GM23338 (cell line): ENCODE measurements at regions not wholly inside any gene's neighbourhood (a gene's known extent, or its start where the extent isn't known, plus 50 kb on each side); places are given as distances from the start of the nearest gene placed in this dataset.

Experiments
- ATAC-seq: fragments of 200-7000 bp; cut with Tn5 transposase; 3 replicates; pipeline ENCODE4 v1.9.1; 2020
- DNase-seq: peaks from one replicate; pipeline ENCODE4 v3.0.0-alpha.2; 2015; ENCODE audit warnings: low spot score
- H2AFZ ChIP-seq: fragments of 200-600 bp; sonication (generic); 2 replicates; pipeline ENCODE4 v1.8.0; 2016; ENCODE audit warnings: antibody characterized with exemption, mild to moderate bottlenecking, moderate library complexity
- H3F3A ChIP-seq: fragments of 200-600 bp; sonication (generic); replicated peaks from 2 replicates; pipeline ENCODE4 v1.8.0; 2017; ENCODE audit warnings: antibody characterized with exemption, mixed run types, low read depth
- H3K27ac ChIP-seq: fragments of 200-600 bp; sonication (generic); 2 replicates; pipeline ENCODE4 v1.6.1; 2016; ENCODE audit warnings: low read depth
- H3K27me3 ChIP-seq: fragments of 200-600 bp; sonication (generic); 2 replicates; pipeline ENCODE4 v1.8.0; 2016; ENCODE audit warnings: mild to moderate bottlenecking, mixed run types, moderate library complexity; ENCODE audit not compliant: insufficient read depth
- H3K36me3 ChIP-seq: fragments of 200-600 bp; sonication (generic); 2 replicates; pipeline ENCODE4 v1.8.0; 2016; ENCODE audit warnings: mild to moderate bottlenecking; ENCODE audit not compliant: insufficient read depth
- H3K4me1 ChIP-seq: fragments of 200-600 bp; sonication (generic); 2 replicates; pipeline ENCODE4 v1.8.0; 2016; ENCODE audit warnings: mild to moderate bottlenecking, moderate library complexity; ENCODE audit not compliant: insufficient read depth
- H3K4me2 ChIP-seq: fragments of 200-600 bp; sonication (generic); 2 replicates; pipeline ENCODE4 v1.7.1; 2017; ENCODE audit warnings: mixed run types
- H3K4me3 ChIP-seq: fragments of 200-600 bp; sonication (generic); 2 replicates; pipeline ENCODE4 v1.6.1; 2016; ENCODE audit warnings: mixed run types
- H3K79me2 ChIP-seq: fragments of 200-600 bp; sonication (generic); replicated peaks from 2 replicates; pipeline ENCODE4 v1.8.0; 2017; ENCODE audit warnings: mild to moderate bottlenecking; ENCODE audit not compliant: insufficient read depth
- H3K9me2 ChIP-seq: fragments of 200-600 bp; sonication (generic); 2 replicates; pipeline ENCODE4 v1.8.0; 2017; ENCODE audit not compliant: insufficient read depth
- H4K20me1 ChIP-seq: fragments of 200-600 bp; sonication (generic); replicated peaks from 2 replicates; pipeline ENCODE4 v1.8.0; 2017; ENCODE audit warnings: mild to moderate bottlenecking; ENCODE audit not compliant: insufficient read depth
- H3K27ac Mint-ChIP-seq: 2 replicates; pipeline ENCODE4 v1.8.0; 2020; ENCODE audit warnings: inconsistent platforms, mild to moderate bottlenecking, moderate library complexity, mixed read lengths
- H3K27me3 Mint-ChIP-seq: 3 replicates; pipeline ENCODE4 v1.8.0; 2022; ENCODE audit warnings: low read depth, mild to moderate bottlenecking, moderate library complexity, mixed read lengths, inconsistent platforms; ENCODE audit not compliant: insufficient read depth, poor library complexity
- H3K36me3 Mint-ChIP-seq: 3 replicates; pipeline ENCODE4 v1.8.0; 2021; ENCODE audit warnings: low read depth, mild to moderate bottlenecking, inconsistent platforms, moderate library complexity, mixed read lengths
- H3K4me1 Mint-ChIP-seq: 3 replicates; pipeline ENCODE4 v1.8.0; 2020; ENCODE audit warnings: mild to moderate bottlenecking, inconsistent platforms, mixed read lengths
- H3K4me3 Mint-ChIP-seq: 3 replicates; pipeline ENCODE4 v1.8.0; 2021; ENCODE audit warnings: moderate library complexity, mild to moderate bottlenecking, inconsistent platforms, mixed read lengths
- H3K9me3 Mint-ChIP-seq: 3 replicates; pipeline ENCODE4 v1.8.0; 2020; ENCODE audit warnings: moderate library complexity, mild to moderate bottlenecking, inconsistent platforms, mixed read lengths
- EZH2 ChIP-seq: fragments of 200-600 bp; sonication (generic); IDR thresholded peaks from one replicate; pipeline ENCODE4 v1.8.0; 2017; ENCODE audit warnings: antibody characterized with exemption, mild to moderate bottlenecking, low read depth; ENCODE audit not compliant: unreplicated experiment
- JUNB ChIP-seq: IDR thresholded peaks from one replicate; pipeline ENCODE4 v1.6.1; 2016; ENCODE audit warnings: antibody characterized with exemption; ENCODE audit not compliant: unreplicated experiment
- NANOG ChIP-seq: IDR thresholded peaks from 2 replicates; pipeline ENCODE4 v1.6.1; 2016; ENCODE audit warnings: antibody characterized with exemption, borderline replicate concordance
- ZNF114 ChIP-seq: fragments of 250-450 bp; sonication (Bioruptor Pico); IDR thresholded peaks from 2 replicates; pipeline ENCODE4 v1.5.0; 2020; ENCODE audit warnings: mild to moderate bottlenecking, moderate library complexity
- ZNF331 ChIP-seq: fragments of 250-450 bp; sonication (Bioruptor Pico); IDR thresholded peaks from 2 replicates; pipeline ENCODE4 v1.5.0; 2020; ENCODE audit warnings: low read depth, mild to moderate bottlenecking, moderate library complexity
- TF ChIP-seq, protein P1 (sequence below), 2 experiments: fragments of 200-600 bp in 1 of 2; sonication (generic) in 1 of 2; conservative IDR thresholded peaks; 2 replicates each; pipeline versions ENCODE4 v1.5.1 to v1.6.1; 2016 to 2017; ENCODE audit warnings: antibody characterized with exemption in 2 of 2, low read depth in 2 of 2, mild to moderate bottlenecking in 2 of 2, moderate library complexity in 1 of 2
- TF ChIP-seq, protein P2 (sequence below): IDR thresholded peaks from 2 replicates; pipeline ENCODE4 v1.6.1; 2016; ENCODE audit warnings: antibody characterized with exemption
- TF ChIP-seq, protein P3 (sequence below): IDR thresholded peaks from one replicate; pipeline ENCODE4 v1.6.1; 2018; ENCODE audit warnings: antibody characterized with exemption; ENCODE audit not compliant: unreplicated experiment

- TF ChIP-seq, protein P1, sequence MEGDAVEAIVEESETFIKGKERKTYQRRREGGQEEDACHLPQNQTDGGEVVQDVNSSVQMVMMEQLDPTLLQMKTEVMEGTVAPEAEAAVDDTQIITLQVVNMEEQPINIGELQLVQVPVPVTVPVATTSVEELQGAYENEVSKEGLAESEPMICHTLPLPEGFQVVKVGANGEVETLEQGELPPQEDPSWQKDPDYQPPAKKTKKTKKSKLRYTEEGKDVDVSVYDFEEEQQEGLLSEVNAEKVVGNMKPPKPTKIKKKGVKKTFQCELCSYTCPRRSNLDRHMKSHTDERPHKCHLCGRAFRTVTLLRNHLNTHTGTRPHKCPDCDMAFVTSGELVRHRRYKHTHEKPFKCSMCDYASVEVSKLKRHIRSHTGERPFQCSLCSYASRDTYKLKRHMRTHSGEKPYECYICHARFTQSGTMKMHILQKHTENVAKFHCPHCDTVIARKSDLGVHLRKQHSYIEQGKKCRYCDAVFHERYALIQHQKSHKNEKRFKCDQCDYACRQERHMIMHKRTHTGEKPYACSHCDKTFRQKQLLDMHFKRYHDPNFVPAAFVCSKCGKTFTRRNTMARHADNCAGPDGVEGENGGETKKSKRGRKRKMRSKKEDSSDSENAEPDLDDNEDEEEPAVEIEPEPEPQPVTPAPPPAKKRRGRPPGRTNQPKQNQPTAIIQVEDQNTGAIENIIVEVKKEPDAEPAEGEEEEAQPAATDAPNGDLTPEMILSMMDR (conservative IDR thresholded peaks at IDR 0.05; ENCODE audit: low read depth in 2 of 2), result no peak
- TF ChIP-seq, protein P2, sequence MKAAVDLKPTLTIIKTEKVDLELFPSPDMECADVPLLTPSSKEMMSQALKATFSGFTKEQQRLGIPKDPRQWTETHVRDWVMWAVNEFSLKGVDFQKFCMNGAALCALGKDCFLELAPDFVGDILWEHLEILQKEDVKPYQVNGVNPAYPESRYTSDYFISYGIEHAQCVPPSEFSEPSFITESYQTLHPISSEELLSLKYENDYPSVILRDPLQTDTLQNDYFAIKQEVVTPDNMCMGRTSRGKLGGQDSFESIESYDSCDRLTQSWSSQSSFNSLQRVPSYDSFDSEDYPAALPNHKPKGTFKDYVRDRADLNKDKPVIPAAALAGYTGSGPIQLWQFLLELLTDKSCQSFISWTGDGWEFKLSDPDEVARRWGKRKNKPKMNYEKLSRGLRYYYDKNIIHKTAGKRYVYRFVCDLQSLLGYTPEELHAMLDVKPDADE, result no peak
- no peak for TF ChIP-seq ZNF331 (CRISPR knock-in tag)
Observed at GRCh38 chr2:21812766-21813165, 689.0 kb downstream of the TDRD15 start (continued).

DNA sequence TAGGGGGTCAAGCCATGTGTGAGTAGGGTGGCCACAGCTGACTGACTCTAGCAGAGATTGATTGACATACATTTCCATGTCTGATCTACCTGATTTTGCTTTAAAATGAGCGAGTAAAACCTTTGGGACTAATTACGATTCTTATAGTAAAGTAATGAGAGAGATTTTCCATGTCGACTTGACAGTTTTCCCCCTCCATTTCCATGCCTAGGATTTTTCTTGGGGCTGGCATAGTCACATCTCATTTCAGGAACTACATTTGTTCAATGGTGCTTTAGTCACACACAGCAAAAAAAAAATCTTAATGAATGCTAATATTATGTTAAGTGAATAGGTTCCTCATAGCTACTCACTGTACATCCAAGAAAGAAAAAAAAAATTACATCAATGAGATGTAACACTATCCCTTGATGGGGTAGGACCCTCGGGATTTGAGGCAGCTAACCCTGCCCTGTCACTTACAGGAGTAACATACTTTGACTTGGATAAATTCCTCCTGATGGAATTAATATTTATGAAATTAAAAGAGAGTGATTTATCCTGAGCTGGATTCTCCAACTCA, 690.9 kb downstream of the TDRD15 start:
- Mint-ChIP-seq H3K4me1 (peaks cover 10% of the 10 kb centered on the region), H3K27ac (no peak overlapping the region), H3K4me3 (no peak overlapping the region), H3K27me3 (no peaks in the 10 kb centered on the region), H3K36me3 (no peaks in the 10 kb centered on the region), H3K9me3 (no peaks in the 10 kb centered on the region)
- no peaks in the 10 kb centered on the region for H3K79me2 ChIP-seq
- no peak overlapping the region for H2AFZ ChIP-seq
- no peaks in the 10 kb centered on the region for H3K4me1 ChIP-seq
- H3K27me3 ChIP-seq, result no peaks in the 10 kb centered on the region
- no peak overlapping the region for H3K4me2 ChIP-seq
- no peaks in the 10 kb centered on the region for H3F3A ChIP-seq
- no peaks in the 10 kb centered on the region; the same call in 1 of the 2 replicates for H3K36me3 ChIP-seq
- H4K20me1 ChIP-seq, result no peaks in the 10 kb centered on the region
- ATAC-seq (no peak), DNase-seq (no peak)
- H3K9me2 ChIP-seq, result no peaks in the 10 kb centered on the region
- no peak overlapping the region for H3K27ac ChIP-seq
- H3K4me3 ChIP-seq, result no peak overlapping the region
- TF ChIP-seq NANOG (no peak), EZH2 (no peak), ZNF331 (CRISPR knock-in tag) (no peak), ZNF114 (CRISPR knock-in tag) (no peak), JUNB (no peak)
- TF ChIP-seq, protein P1 (conservative IDR thresholded peaks at IDR 0.05; ENCODE audit: low read depth in 2 of 2), result no peak
- TF ChIP-seq, protein P3, sequence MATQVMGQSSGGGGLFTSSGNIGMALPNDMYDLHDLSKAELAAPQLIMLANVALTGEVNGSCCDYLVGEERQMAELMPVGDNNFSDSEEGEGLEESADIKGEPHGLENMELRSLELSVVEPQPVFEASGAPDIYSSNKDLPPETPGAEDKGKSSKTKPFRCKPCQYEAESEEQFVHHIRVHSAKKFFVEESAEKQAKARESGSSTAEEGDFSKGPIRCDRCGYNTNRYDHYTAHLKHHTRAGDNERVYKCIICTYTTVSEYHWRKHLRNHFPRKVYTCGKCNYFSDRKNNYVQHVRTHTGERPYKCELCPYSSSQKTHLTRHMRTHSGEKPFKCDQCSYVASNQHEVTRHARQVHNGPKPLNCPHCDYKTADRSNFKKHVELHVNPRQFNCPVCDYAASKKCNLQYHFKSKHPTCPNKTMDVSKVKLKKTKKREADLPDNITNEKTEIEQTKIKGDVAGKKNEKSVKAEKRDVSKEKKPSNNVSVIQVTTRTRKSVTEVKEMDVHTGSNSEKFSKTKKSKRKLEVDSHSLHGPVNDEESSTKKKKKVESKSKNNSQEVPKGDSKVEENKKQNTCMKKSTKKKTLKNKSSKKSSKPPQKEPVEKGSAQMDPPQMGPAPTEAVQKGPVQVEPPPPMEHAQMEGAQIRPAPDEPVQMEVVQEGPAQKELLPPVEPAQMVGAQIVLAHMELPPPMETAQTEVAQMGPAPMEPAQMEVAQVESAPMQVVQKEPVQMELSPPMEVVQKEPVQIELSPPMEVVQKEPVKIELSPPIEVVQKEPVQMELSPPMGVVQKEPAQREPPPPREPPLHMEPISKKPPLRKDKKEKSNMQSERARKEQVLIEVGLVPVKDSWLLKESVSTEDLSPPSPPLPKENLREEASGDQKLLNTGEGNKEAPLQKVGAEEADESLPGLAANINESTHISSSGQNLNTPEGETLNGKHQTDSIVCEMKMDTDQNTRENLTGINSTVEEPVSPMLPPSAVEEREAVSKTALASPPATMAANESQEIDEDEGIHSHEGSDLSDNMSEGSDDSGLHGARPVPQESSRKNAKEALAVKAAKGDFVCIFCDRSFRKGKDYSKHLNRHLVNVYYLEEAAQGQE, result no peak
- TF ChIP-seq, protein P2, result no peak
